HG03103 (cell line): ENCODE measurements at regions not wholly inside any gene's neighbourhood (a gene's known extent, or its start where the extent isn't known, plus 50 kb on each side); places are given as distances from the start of the nearest gene placed in this dataset.

Experiments used
- ATAC-seq: cut with Tn5 transposase; IDR thresholded peaks from one replicate; pipeline ENCODE4 v1.9.1; 2021; ENCODE audit warnings: low read depth; ENCODE audit not compliant: unreplicated experiment

GRCh38 chr2:144586476-144586875, 66.6 kb upstream of the ZEB2 start:
- no peak for ATAC-seq

- ATAC-seq = no peak
These were observed 64.0 kb upstream of the ZEB2 start for GRCh38 chr2:144583741-144584453.

GRCh38 chr2:144583381-144583729, 63.4 kb upstream of the ZEB2 start:
- ATAC-seq = no peak

GRCh38 chr2:144582651-144583380, 62.9 kb upstream of the ZEB2 start:
- no peak for ATAC-seq

- no peak for ATAC-seq
These were observed 60.7 kb upstream of the ZEB2 start for GRCh38 chr2:144580521-144581161.

- ATAC-seq = no peak
These were observed 59.6 kb upstream of the ZEB2 start for GRCh38 chr2:144579556-144579955.

GRCh38 chr2:144578099-144578498, 58.2 kb upstream of the ZEB2 start:
- ATAC-seq = no peak

GRCh38 chr2:144572977-144573376, 53.1 kb upstream of the ZEB2 start:
- no peak for ATAC-seq

GRCh38 chr2:144571770-144572169, 51.9 kb upstream of the ZEB2 start:
- ATAC-seq = no peak

- ATAC-seq = no peak
These were observed 50.6 kb upstream of the ZEB2 start for GRCh38 chr2:144570566-144570965.
